ENCODE measurements at regions not wholly inside any gene's neighbourhood (a gene's known extent, or its start where the extent isn't known, plus 50 kb on each side); places are given as distances from the start of the nearest gene placed in this dataset.

GRCh38 chr10:31081937-31082840, 50.5 kb upstream of the ZNF438 start:
- peak in 1 of 2 experiments; percentile 10 for DNase-seq

- peak; percentile 89 to 95 for DNase-seq
Observed at GRCh38 chr10:31083765-31084184, 52.1 kb upstream of the ZNF438 start.

GRCh38 chr10:31087011-31087410, 55.3 kb upstream of the ZNF438 start:
- DNase-seq, result peak; percentile 46 to 55

GRCh38 chr10:31087851-31088250, 56.2 kb upstream of the ZNF438 start:
- no peak for DNase-seq

- no peak for DNase-seq
Observed at GRCh38 chr10:31090894-31091607, 59.4 kb upstream of the ZNF438 start.

GRCh38 chr10:31095677-31096560, 64.3 kb upstream of the ZNF438 start:
- no peak for DNase-seq

GRCh38 chr10:31098046-31098445, 66.4 kb upstream of the ZNF438 start:
- no peak for DNase-seq

GRCh38 chr10:31099094-31099493, 67.4 kb upstream of the ZNF438 start:
- no peak for DNase-seq

- no peak for DNase-seq
Observed at GRCh38 chr10:31099664-31100063, 68.0 kb upstream of the ZNF438 start.

- DNase-seq, result no peak
Observed at GRCh38 chr10:31100115-31100601, 68.5 kb upstream of the ZNF438 start.

- DNase-seq, result no peak
Observed at GRCh38 chr10:31100662-31101061, 69.0 kb upstream of the ZNF438 start.

- no peak for DNase-seq
Observed at GRCh38 chr10:31101123-31101522, 69.5 kb upstream of the ZNF438 start.

GRCh38 chr10:31102421-31102820, 70.8 kb upstream of the ZNF438 start:
- no peak for DNase-seq

GRCh38 chr10:31103112-31103511, 71.4 kb upstream of the ZNF438 start:
- no peak for DNase-seq

- DNase-seq, result no peak
Observed at GRCh38 chr10:31112961-31113360, 81.3 kb upstream of the ZNF438 start.

- DNase-seq, result no peak
Observed at GRCh38 chr10:31116226-31116625, 84.6 kb upstream of the ZNF438 start.

GRCh38 chr10:31118556-31118955, 86.9 kb upstream of the ZNF438 start:
- no peak for DNase-seq

- no peak for DNase-seq
Observed at GRCh38 chr10:31120392-31120791, 88.7 kb upstream of the ZNF438 start.

- no peak for DNase-seq
Observed at GRCh38 chr10:31120961-31121685, 89.5 kb upstream of the ZNF438 start.

GRCh38 chr10:31121757-31122577, 90.3 kb upstream of the ZNF438 start:
- no peak for DNase-seq

- DNase-seq, result no peak
Observed at GRCh38 chr10:31123946-31124345, 92.3 kb upstream of the ZNF438 start.

Data from Kasumi-1 (cell line).